ENCODE measurements at regions not wholly inside any gene's neighbourhood (a gene's known extent, or its start where the extent isn't known, plus 50 kb on each side); places are given as distances from the start of the nearest gene placed in this dataset.
"Not testable (repeated sequence)": the region's sequence is repeated elsewhere in the genome, so short reads cannot be mapped to it uniquely, and the experiment has no call there.

DNA sequence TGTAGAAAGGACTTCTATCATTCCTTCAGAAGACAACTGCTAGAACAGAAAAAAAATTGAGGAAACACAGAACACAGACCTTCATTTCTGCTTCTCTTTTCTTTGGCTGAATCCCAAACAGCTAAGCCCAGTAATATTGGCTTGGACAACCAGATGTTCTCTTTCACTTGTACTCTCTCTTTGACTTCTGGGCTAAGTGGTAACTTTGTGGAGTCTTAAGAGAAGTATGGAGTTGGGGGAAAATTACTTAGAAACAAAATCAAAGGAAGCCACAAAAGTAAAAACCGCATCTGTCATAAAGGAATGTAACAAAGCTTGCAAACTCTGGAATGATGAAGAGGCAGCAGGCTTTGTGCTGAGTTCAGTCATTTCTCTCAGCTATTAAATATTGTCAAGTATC, 587.5 kb downstream of the CBLN4 start:
- Histone ChIP-seq H3K27ac (ENCODE audit: low read length) (no peak overlapping the region), H3K27me3 (ENCODE audit: low read depth, low read length) (no peaks in the 10 kb centered on the region), H3K36me3 (ENCODE audit: control insufficient read depth in 1 of 2, insufficient read depth in 2 of 2, low read length in 2 of 2) (no peaks in the 10 kb centered on the region), H3K4me3 (ENCODE audit: low read depth in 1 of 2, low read length in 2 of 2) (no peak overlapping the region), H3K4me1 (ENCODE audit: control insufficient read depth in 1 of 2, insufficient read depth in 2 of 2, low read length in 2 of 2) (peaks cover 0 to 12% of the 10 kb centered on the region in 2 donors), H3K9me3 (ENCODE audit: control insufficient read depth in 1 of 2, low read length in 2 of 2) (no peaks in the 10 kb centered on the region)

DNA sequence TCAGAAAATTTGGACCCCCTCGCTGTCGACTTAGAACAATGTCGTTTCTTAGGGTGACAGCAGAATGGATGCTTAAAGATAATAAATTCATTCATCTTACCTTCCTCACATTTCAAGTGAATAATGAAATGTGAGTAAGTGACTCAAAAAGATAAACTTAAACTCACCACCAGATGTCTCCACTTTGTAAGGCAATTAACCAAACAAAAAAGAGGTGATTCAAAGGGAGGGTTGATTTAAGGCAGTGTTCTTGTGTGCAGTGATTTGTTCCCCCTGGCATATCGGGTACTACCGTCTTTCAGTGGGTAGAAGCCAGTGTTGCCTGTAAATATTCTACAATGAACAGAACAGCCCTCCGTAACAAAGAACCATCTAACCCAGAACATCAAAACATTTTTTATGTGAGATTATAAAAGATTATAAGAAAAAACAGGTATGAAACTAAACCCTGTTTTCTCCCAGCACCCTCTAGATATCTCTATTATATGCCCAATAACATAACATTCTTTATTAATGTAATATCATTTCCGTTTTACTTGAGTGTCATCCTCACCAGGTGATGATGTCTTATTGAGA, 589.7 kb downstream of the CBLN4 start:
- Histone ChIP-seq H3K9me3 (ENCODE audit: control insufficient read depth in 1 of 2, low read length in 2 of 2) (no peaks in the 10 kb centered on the region), H3K36me3 (ENCODE audit: control insufficient read depth in 1 of 2, insufficient read depth in 2 of 2, low read length in 2 of 2) (no peaks in the 10 kb centered on the region), H3K27me3 (ENCODE audit: low read depth, low read length) (no peaks in the 10 kb centered on the region), H3K4me3 (ENCODE audit: low read depth in 1 of 2, low read length in 2 of 2) (no peak overlapping the region), H3K27ac (ENCODE audit: low read length) (no peak overlapping the region), H3K4me1 (ENCODE audit: control insufficient read depth in 1 of 2, insufficient read depth in 2 of 2, low read length in 2 of 2) (peaks cover 0 to 12% of the 10 kb centered on the region in 2 donors)

DNA sequence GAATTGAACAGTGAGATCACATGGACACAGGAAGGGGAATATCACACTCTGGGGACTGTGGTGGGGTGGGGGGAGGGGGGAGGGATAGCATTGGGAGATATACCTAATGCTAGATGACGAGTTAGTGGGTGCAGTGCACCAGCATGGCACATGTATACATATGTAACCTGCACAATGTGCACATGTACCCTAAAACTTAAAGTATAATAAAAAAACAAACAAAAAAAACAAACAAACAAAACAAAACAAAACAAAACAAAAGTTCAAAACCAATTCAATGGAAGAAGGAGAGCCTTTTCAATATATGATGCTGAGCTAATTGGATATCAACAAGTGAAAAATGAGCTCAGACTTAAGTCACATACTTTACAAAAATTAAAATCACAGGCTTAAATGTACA, 592.8 kb downstream of the CBLN4 start:
- H3K27me3 ChIP-seq (ENCODE audit: low read depth, low read length); H3K4me1 ChIP-seq (ENCODE audit: control insufficient read depth in 1 of 2, insufficient read depth in 2 of 2, low read length in 2 of 2); H3K36me3 ChIP-seq (ENCODE audit: control insufficient read depth in 1 of 2, insufficient read depth in 2 of 2, low read length in 2 of 2); H3K27ac ChIP-seq (ENCODE audit: low read length); H3K9me3 ChIP-seq (ENCODE audit: control insufficient read depth in 1 of 2, low read length in 2 of 2); H3K4me3 ChIP-seq (ENCODE audit: low read depth in 1 of 2, low read length in 2 of 2): not testable (repeated sequence)

DNA sequence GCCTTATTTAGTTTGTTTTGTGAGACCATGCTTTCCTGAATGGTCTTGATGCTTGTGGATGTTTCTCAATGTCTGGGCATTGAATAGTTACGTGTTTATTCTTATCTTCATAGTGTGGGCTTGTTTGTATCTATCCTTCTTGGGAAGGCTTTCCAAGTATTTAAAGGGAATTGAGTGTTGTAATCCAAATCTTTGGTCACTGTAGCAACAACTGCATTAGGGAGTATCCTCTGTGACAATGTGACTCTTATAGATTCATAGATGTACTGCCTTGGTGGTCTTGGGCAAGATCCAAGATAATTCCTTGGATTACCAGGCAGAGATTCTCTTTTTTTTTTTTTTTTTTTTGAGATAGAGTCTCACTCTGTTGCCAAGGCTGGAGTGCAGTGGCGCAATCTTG, 598.4 kb downstream of the CBLN4 start:
- Histone ChIP-seq H3K36me3 (ENCODE audit: control insufficient read depth in 1 of 2, insufficient read depth in 2 of 2, low read length in 2 of 2) (no peaks in the 10 kb centered on the region), H3K9me3 (ENCODE audit: control insufficient read depth in 1 of 2, low read length in 2 of 2) (peaks cover 0 to 11% of the 10 kb centered on the region in 2 donors), H3K27ac (ENCODE audit: low read length) (no peak overlapping the region), H3K27me3 (ENCODE audit: low read depth, low read length) (no peaks in the 10 kb centered on the region), H3K4me1 (ENCODE audit: control insufficient read depth in 1 of 2, insufficient read depth in 2 of 2, low read length in 2 of 2) (no peaks in the 10 kb centered on the region), H3K4me3 (ENCODE audit: low read depth in 1 of 2, low read length in 2 of 2) (no peak overlapping the region)

DNA sequence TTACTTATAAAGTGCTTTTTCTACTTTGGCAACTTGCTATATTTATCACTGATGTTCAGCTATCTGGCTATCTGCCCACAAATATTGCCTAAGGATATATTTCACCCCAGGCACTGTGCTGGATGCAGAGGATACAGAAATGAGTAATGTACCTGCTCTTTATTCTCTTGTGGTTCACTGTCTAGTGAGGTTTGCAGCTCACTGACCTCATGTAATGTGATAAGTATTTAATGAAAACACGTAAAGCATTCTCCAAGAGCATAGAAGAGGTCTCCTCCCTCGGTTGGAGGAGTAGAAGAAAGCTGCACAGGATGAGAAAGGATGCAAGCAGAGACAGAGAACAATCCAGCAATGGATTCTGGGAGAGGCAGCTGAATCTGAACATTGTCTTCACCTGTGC, 610.7 kb downstream of the CBLN4 start:
- Histone ChIP-seq H3K27ac (ENCODE audit: low read length) (no peak overlapping the region), H3K9me3 (ENCODE audit: control insufficient read depth in 1 of 2, low read length in 2 of 2) (no peaks in the 10 kb centered on the region), H3K4me3 (ENCODE audit: low read depth in 1 of 2, low read length in 2 of 2) (no peak overlapping the region), H3K36me3 (ENCODE audit: control insufficient read depth in 1 of 2, insufficient read depth in 2 of 2, low read length in 2 of 2) (no peaks in the 10 kb centered on the region), H3K27me3 (ENCODE audit: low read depth, low read length) (no peaks in the 10 kb centered on the region), H3K4me1 (ENCODE audit: control insufficient read depth in 1 of 2, insufficient read depth in 2 of 2, low read length in 2 of 2) (no peaks in the 10 kb centered on the region)

DNA sequence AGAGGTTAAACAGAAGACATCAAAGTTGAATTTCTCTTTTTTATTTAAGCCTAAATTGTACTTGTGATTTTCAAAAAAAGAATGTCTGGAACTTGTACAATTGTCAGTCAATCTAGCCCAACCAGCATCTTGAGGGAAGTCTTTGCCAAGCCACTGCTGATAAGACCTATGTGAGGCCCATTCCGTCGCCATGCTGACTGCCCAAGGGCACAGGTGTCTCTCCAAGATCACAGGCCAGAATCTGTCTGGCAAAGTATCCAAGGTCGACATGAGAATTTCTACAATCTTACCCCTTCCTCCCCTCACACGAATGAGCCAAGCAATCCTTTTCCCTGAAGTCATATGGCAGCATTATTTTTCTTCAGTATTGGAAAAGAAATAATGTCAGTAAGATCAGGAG, 614.5 kb downstream of the CBLN4 start:
- no peak overlapping the region for H3K4me3 ChIP-seq (ENCODE audit: low read depth in 1 of 2, low read length in 2 of 2)
- no peaks in the 10 kb centered on the region for H3K27me3 ChIP-seq (ENCODE audit: low read depth, low read length)
- no peaks in the 10 kb centered on the region for H3K4me1 ChIP-seq (ENCODE audit: control insufficient read depth in 1 of 2, insufficient read depth in 2 of 2, low read length in 2 of 2)
- H3K36me3 ChIP-seq (ENCODE audit: control insufficient read depth in 1 of 2, insufficient read depth in 2 of 2, low read length in 2 of 2): no peaks in the 10 kb centered on the region
- H3K9me3 ChIP-seq (ENCODE audit: control insufficient read depth in 1 of 2, low read length in 2 of 2): no peaks in the 10 kb centered on the region
- H3K27ac ChIP-seq (ENCODE audit: low read length): no peak overlapping the region

DNA sequence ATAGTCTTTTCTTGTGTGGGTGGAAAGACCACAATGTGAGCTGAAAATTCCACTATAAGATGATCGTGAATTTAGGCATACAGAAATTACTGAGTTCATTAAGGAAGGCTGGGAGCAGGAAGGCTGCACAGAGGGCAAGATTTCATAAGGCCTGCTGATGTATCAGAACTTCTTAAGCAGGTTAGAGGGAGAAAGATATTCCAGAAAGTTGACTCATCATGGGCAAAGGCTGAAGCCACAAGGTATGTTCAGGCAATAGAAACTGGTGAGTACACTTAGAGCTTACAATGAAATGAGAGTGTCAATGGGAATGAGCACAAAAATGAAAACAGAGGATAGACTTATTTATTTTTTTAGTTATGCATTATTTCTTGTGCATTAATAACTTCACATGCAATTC, 618.6 kb downstream of the CBLN4 start:
- H3K4me3 ChIP-seq (ENCODE audit: low read depth in 1 of 2, low read length in 2 of 2): no peak overlapping the region
- no peak overlapping the region for H3K27ac ChIP-seq (ENCODE audit: low read length)
- no peaks in the 10 kb centered on the region for H3K4me1 ChIP-seq (ENCODE audit: control insufficient read depth in 1 of 2, insufficient read depth in 2 of 2, low read length in 2 of 2)
- H3K27me3 ChIP-seq (ENCODE audit: low read depth, low read length): no peaks in the 10 kb centered on the region
- no peaks in the 10 kb centered on the region for H3K36me3 ChIP-seq (ENCODE audit: control insufficient read depth in 1 of 2, insufficient read depth in 2 of 2, low read length in 2 of 2)
- no peaks in the 10 kb centered on the region for H3K9me3 ChIP-seq (ENCODE audit: control insufficient read depth in 1 of 2, low read length in 2 of 2)

DNA sequence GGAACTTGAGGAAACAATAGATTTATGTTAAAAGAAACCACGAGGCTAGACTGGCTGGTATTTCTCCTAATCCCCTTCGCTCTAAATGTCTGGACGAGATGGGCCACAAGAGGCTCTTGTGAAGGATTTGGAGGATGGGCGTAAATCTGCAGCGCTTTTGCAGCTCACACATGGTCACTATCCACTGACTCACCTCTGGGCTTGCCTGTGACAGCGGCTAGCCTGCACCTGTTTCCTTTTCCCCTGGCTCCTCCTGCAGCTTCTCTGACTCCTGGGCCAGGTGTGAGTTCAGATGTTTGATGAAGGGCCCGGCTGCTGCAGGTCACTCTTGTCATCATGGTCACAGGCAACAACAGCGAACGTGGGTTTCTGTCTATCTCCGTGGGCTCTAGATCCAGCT, 629.4 kb downstream of the CBLN4 start:
- Histone ChIP-seq H3K27me3 (ENCODE audit: low read depth, low read length) (no peaks in the 10 kb centered on the region), H3K4me3 (ENCODE audit: low read depth in 1 of 2, low read length in 2 of 2) (no peak overlapping the region), H3K27ac (ENCODE audit: low read length) (no peak overlapping the region), H3K36me3 (ENCODE audit: control insufficient read depth in 1 of 2, insufficient read depth in 2 of 2, low read length in 2 of 2) (no peaks in the 10 kb centered on the region), H3K4me1 (ENCODE audit: control insufficient read depth in 1 of 2, insufficient read depth in 2 of 2, low read length in 2 of 2) (no peaks in the 10 kb centered on the region), H3K9me3 (ENCODE audit: control insufficient read depth in 1 of 2, low read length in 2 of 2) (no peaks in the 10 kb centered on the region)

DNA sequence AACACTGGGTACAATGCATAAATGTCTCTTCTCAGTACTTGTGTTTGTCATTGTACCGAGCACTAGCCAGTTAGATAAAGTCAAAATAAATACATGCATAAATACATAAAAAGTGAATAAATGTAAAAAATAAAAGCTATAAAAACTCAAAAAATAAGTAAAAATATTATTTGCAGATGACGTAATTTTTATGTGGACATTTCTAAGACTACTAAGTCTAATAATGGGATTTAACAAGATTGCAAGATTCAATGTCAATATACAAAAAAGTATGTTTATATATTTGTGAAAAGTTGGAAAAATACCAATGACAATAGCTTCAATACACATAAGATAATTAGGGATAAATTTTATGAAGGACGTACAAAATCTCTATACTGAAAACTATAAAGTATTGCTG, 639.6 kb downstream of the CBLN4 start:
- H3K4me3 ChIP-seq (ENCODE audit: low read depth in 1 of 2, low read length in 2 of 2): no peak overlapping the region
- no peaks in the 10 kb centered on the region for H3K36me3 ChIP-seq (ENCODE audit: control insufficient read depth in 1 of 2, insufficient read depth in 2 of 2, low read length in 2 of 2)
- H3K9me3 ChIP-seq (ENCODE audit: control insufficient read depth in 1 of 2, low read length in 2 of 2): peaks cover 0 to 5% of the 10 kb centered on the region in 2 donors
- no peak overlapping the region for H3K27ac ChIP-seq (ENCODE audit: low read length)
- H3K27me3 ChIP-seq (ENCODE audit: low read depth, low read length): no peaks in the 10 kb centered on the region
- H3K4me1 ChIP-seq (ENCODE audit: control insufficient read depth in 1 of 2, insufficient read depth in 2 of 2, low read length in 2 of 2): no peaks in the 10 kb centered on the region

DNA sequence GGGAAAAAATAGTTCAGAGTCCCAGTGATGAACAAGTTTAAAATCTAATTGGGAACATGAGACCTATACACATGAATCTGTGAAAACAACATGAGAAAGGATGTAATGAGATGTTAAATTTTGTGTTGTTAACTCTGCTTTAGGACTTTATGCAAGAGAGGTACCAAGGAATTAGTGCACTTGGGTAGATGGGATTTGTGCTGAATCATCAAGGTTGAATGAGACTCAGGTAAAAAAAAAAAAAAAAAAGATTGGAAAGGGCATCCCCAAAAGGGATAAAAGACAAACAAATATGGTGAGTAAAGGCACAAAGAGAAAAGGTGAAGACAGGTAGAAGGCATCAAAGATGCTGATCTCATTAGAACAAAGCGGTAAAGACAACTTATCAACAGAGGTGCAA, 644.4 kb downstream of the CBLN4 start:
- no peaks in the 10 kb centered on the region for H3K36me3 ChIP-seq (ENCODE audit: control insufficient read depth in 1 of 2, insufficient read depth in 2 of 2, low read length in 2 of 2)
- no peak overlapping the region for H3K27ac ChIP-seq (ENCODE audit: low read length)
- no peak overlapping the region for H3K4me3 ChIP-seq (ENCODE audit: low read depth in 1 of 2, low read length in 2 of 2)
- H3K27me3 ChIP-seq (ENCODE audit: low read depth, low read length): no peaks in the 10 kb centered on the region
- no peaks in the 10 kb centered on the region for H3K4me1 ChIP-seq (ENCODE audit: control insufficient read depth in 1 of 2, insufficient read depth in 2 of 2, low read length in 2 of 2)
- H3K9me3 ChIP-seq (ENCODE audit: control insufficient read depth in 1 of 2, low read length in 2 of 2): no peaks in the 10 kb centered on the region

DNA sequence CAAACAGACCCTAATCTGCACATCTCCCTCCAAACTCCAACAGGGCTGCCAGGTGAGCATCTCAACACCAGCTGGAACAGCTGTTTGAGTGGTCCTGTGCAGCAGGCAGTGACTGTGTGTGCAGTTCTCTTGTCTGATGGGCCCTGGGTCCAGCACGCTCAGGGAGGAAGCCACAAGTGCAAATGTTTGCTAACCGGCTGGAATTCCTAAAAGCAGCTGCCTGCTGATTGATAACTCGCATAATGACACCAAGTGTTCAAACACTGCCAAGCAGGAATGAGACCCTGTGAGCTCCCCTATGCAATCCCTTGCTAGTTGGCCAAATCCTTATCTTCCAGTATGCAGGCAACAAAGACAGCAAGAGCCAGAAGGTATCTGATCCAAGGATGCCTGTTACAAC, 650.6 kb downstream of the CBLN4 start:
- Histone ChIP-seq H3K36me3 (ENCODE audit: control insufficient read depth in 1 of 2, insufficient read depth in 2 of 2, low read length in 2 of 2) (no peaks in the 10 kb centered on the region), H3K27me3 (ENCODE audit: low read depth, low read length) (no peaks in the 10 kb centered on the region), H3K4me1 (ENCODE audit: control insufficient read depth in 1 of 2, insufficient read depth in 2 of 2, low read length in 2 of 2) (no peaks in the 10 kb centered on the region), H3K27ac (ENCODE audit: low read length) (no peak overlapping the region), H3K9me3 (ENCODE audit: control insufficient read depth in 1 of 2, low read length in 2 of 2) (no peaks in the 10 kb centered on the region), H3K4me3 (ENCODE audit: low read depth in 1 of 2, low read length in 2 of 2) (no peak overlapping the region)

DNA sequence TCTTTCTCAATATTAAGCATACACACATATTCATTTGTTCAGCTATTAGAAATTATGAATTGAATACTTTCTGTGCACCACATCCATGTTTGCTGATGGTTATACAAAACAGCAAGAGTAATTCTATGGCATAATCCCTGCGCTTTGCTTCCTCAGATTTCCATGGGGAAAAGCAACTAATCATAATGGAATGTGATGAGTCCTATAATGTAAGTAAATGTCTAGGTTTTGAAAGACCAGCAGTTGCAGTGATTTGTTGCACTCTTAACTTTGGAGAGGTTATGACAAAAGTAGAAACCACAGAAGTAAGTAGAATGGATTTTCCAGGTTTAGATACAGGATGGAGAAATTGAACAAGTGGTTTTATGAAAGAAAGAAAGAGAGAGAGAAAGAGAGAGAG, 652.1 kb downstream of the CBLN4 start:
- H3K4me3 ChIP-seq (ENCODE audit: low read depth in 1 of 2, low read length in 2 of 2): no peak overlapping the region
- no peaks in the 10 kb centered on the region for H3K27me3 ChIP-seq (ENCODE audit: low read depth, low read length)
- H3K4me1 ChIP-seq (ENCODE audit: control insufficient read depth in 1 of 2, insufficient read depth in 2 of 2, low read length in 2 of 2): no peaks in the 10 kb centered on the region
- no peaks in the 10 kb centered on the region for H3K36me3 ChIP-seq (ENCODE audit: control insufficient read depth in 1 of 2, insufficient read depth in 2 of 2, low read length in 2 of 2)
- H3K27ac ChIP-seq (ENCODE audit: low read length): no peak overlapping the region
- H3K9me3 ChIP-seq (ENCODE audit: control insufficient read depth in 1 of 2, low read length in 2 of 2): no peaks in the 10 kb centered on the region
